B cell (primary cell): ENCODE measurements at regions not wholly inside any gene's neighbourhood (a gene's known extent, or its start where the extent isn't known, plus 50 kb on each side); places are given as distances from the start of the nearest gene placed in this dataset.

Source experiments
- ATAC-seq: fragments of 200-7000 bp; cut with Tn5 transposase; one replicate; pipeline ENCODE4 v1.10.0; 2021; ENCODE audit warnings: low read depth, mild to moderate bottlenecking, moderate number of reproducible peaks, moderate library complexity
- CTCF ChIA-PET: fragments of 350-600 bp; sonication (Branson Sonifier 250); formaldehyde crosslinking; loops from one replicate; lab custom pipeline; 2021; ENCODE audit warnings: antibody characterized with exemption, inconsistent platforms; lab: Charles Lee
- POLR2A ChIA-PET: fragments of 350-600 bp; sonication (Branson Sonifier 250); formaldehyde crosslinking; loops from one replicate; lab custom pipeline; 2021; ENCODE audit warnings: antibody characterized with exemption; lab: Charles Lee
- DNase-seq: peaks from one replicate; pipeline ENCODE4 v3.0.0; 2013
- H2AFZ ChIP-seq: 2 replicates; pipeline ENCODE4 v1.6.1; 2012; ENCODE audit warnings: mild to moderate bottlenecking, low read depth, low read length; ENCODE audit not compliant: insufficient read depth, poor library complexity, severe bottlenecking
- H3K27ac ChIP-seq, 2 donors: 1 replicate in 1 of 2; 2 replicates in 1 of 2; pipeline ENCODE4 v1.5.1; 2012 to 2013; ENCODE audit warnings: low read length in 2 of 2, mild to moderate bottlenecking in 2 of 2, moderate library complexity in 1 of 2
- H3K27me3 ChIP-seq, 4 experiments: fragments of 200-600 bp in 1 of 4; sonication (generic) in 1 of 4; replicated peaks in 1 of 4; 1 replicate in 2 of 4; 2 replicates in 2 of 4; pipeline versions ENCODE4 v1.6.1 to v1.7.0; 2013 to 2016; ENCODE audit warnings: low read length in 3 of 4, mild to moderate bottlenecking in 2 of 4, mixed read lengths in 1 of 4, moderate library complexity in 1 of 4; ENCODE audit not compliant: insufficient read depth in 4 of 4, control insufficient read depth in 3 of 4; ENCODE audit errors: control extremely low read depth in 1 of 4
- H3K36me3 ChIP-seq, 2 experiments: replicated peaks in 1 of 2; 1 replicate in 1 of 2; 2 replicates in 1 of 2; pipeline versions ENCODE4 v1.6.1 to v1.7.1; 2013; ENCODE audit warnings: low read length in 1 of 2; ENCODE audit not compliant: insufficient read depth in 2 of 2, control insufficient read depth in 1 of 2; ENCODE audit errors: control extremely low read depth in 1 of 2, extremely low read depth in 1 of 2
- H3K4me1 ChIP-seq, 2 donors: fragments of 200-600 bp in 1 of 2; sonication (generic) in 1 of 2; 1 replicate in 1 of 2; 2 replicates in 1 of 2; pipeline versions ENCODE4 v1.5.1 to v1.6.1; 2013 to 2017; ENCODE audit warnings: low read length in 2 of 2; ENCODE audit not compliant: control insufficient read depth in 2 of 2, insufficient read depth in 2 of 2
- H3K4me2 ChIP-seq: replicated peaks from 2 replicates; pipeline ENCODE3; 2012; ENCODE audit warnings: mild to moderate bottlenecking, low read depth, low read length; ENCODE audit not compliant: poor library complexity, severe bottlenecking
- H3K4me3 ChIP-seq, 5 experiments: fragments of 200-600 bp in 1 of 5; sonication (generic) in 1 of 5; 1 replicate in 3 of 5; 2 replicates in 2 of 5; pipeline versions ENCODE4 v1.5.1 to v1.7.0; 2011 to 2016; ENCODE audit warnings: low read length in 4 of 5, mild to moderate bottlenecking in 4 of 5, low read depth in 2 of 5, control low read depth in 1 of 5, moderate library complexity in 1 of 5; ENCODE audit not compliant: insufficient read depth in 1 of 5; ENCODE audit errors: control extremely low read depth in 1 of 5, extremely low read depth in 1 of 5
- H3K79me2 ChIP-seq: fragments of 200-600 bp; sonication (generic); one replicate; pipeline ENCODE4 v1.6.0; 2016; ENCODE audit warnings: low read length; ENCODE audit not compliant: control insufficient read depth, insufficient read depth
- H3K9ac ChIP-seq: fragments of 200-600 bp; sonication (generic); 2 replicates; pipeline ENCODE4 v1.6.1; 2017; ENCODE audit warnings: mild to moderate bottlenecking, low read length, moderate library complexity
- H3K9me3 ChIP-seq, 3 donors: one replicate each; pipeline versions ENCODE4 v1.6.1 to v1.7.1; 2013; ENCODE audit warnings: low read length in 2 of 3; ENCODE audit not compliant: control insufficient read depth in 2 of 3, insufficient read depth in 1 of 3; ENCODE audit errors: control extremely low read depth in 1 of 3
- H4K20me1 ChIP-seq: 2 replicates; pipeline ENCODE4 v1.6.0; 2012; ENCODE audit warnings: mild to moderate bottlenecking, low read length; ENCODE audit not compliant: insufficient read depth, control insufficient read depth, poor library complexity, severe bottlenecking
- H3K27ac Mint-ChIP-seq: one replicate; pipeline ENCODE4 v1.8.0; 2021; ENCODE audit warnings: mixed read lengths
- H3K27me3 Mint-ChIP-seq: one replicate; pipeline ENCODE4 v1.8.0; 2021; ENCODE audit warnings: mixed read lengths
- H3K4me1 Mint-ChIP-seq: one replicate; pipeline ENCODE4 v1.8.0; 2021; ENCODE audit warnings: mixed read lengths
- H3K4me3 Mint-ChIP-seq: one replicate; pipeline ENCODE4 v1.8.0; 2021; ENCODE audit warnings: mixed read lengths
- H3K9me3 Mint-ChIP-seq: one replicate; pipeline ENCODE4 v1.8.0; 2022; ENCODE audit warnings: mixed read lengths; ENCODE audit not compliant: insufficient read depth
- CTCF ChIP-seq: fragments of 200-600 bp; IDR thresholded peaks from one replicate; pipeline ENCODE4 v1.8.0; 2022; ENCODE audit warnings: antibody characterized with exemption, mild to moderate bottlenecking
- EZH2 ChIP-seq: IDR thresholded peaks from 2 replicates; pipeline ENCODE4 v1.6.1; 2012; ENCODE audit warnings: borderline replicate concordance, low read depth, mild to moderate bottlenecking, moderate library complexity, low read length; ENCODE audit not compliant: insufficient read depth, poor library complexity, severe bottlenecking
- WGBS: methylation state at CpG from one replicate; pipeline ENCODE4 v1.1.5; 2013; ENCODE audit warnings: missing lambda C conversion rate; ENCODE audit not compliant: insufficient coverage; 5-methylcytosine and 5-hydroxymethylcytosine counted together
- intact Hi-C: fragments of 100-400 bp; cut with micrococcal nuclease; formaldehyde crosslinking; loops from one replicate; pipeline ENCODE4 v1.10.0; 2022

- TF ChIP-seq EZH2 = no peak
- TF ChIP-seq CTCF = no peak
- no peak for ATAC-seq
- Histone ChIP-seq H3K9me3 (peaks cover 0 to 3% (median 0%) of the 10 kb centered on the region in 3 donors), H3K36me3 (no peaks in the 10 kb centered on the region), H3K27ac (no peak overlapping the region), H3K27me3 (no peaks in the 10 kb centered on the region), H2AFZ (no peak overlapping the region), H3K4me3 (no peak overlapping the region), H3K4me1 (no peaks in the 10 kb centered on the region), H4K20me1 (no peaks in the 10 kb centered on the region), H3K4me2 (no peak overlapping the region), H3K79me2 (no peaks in the 10 kb centered on the region), H3K9ac (no peak overlapping the region)
- intact Hi-C loops = no loop called here
- Mint-ChIP-seq H3K27ac (no peak overlapping the region), H3K9me3 (peaks cover 2% of the 10 kb centered on the region), H3K4me3 (no peak overlapping the region), H3K27me3 (no peaks in the 10 kb centered on the region), H3K4me1 (peaks cover 2% of the 10 kb centered on the region)
- WGBS = 100% methylated on average over 2 of the region's 3 CpGs
- ChIA-PET POLR2A (no interaction called here), CTCF (interaction anchor here (1.0 to 1.3 kb wide), 3 partner anchors 16 to 19 kb away, joined by 3 to 4 read pairs (median 3); no protein-coding TSS in a partner anchor)
- DNase-seq = no peak
Observed at GRCh38 chr12:90085494-90086274, 377.0 kb upstream of the ATP2B1 start.

GRCh38 chr12:90084018-90084417 lies 375.4 kb upstream of the ATP2B1 start:
- peaks cover 2% of the 10 kb centered on the region for H3K4me1 Mint-ChIP-seq
- Histone ChIP-seq H3K4me2 (no peak overlapping the region), H3K4me1 (no peaks in the 10 kb centered on the region), H3K9ac (no peak overlapping the region), H3K79me2 (no peaks in the 10 kb centered on the region), H4K20me1 (no peaks in the 10 kb centered on the region), H3K27ac (no peak overlapping the region), H3K4me3 (no peak overlapping the region), H3K27me3 (no peaks in the 10 kb centered on the region), H3K9me3 (no peaks in the 10 kb centered on the region), H3K36me3 (no peaks in the 10 kb centered on the region), H2AFZ (no peak overlapping the region)
- no peaks in the 10 kb centered on the region for H3K27me3 Mint-ChIP-seq
- DNase-seq = no peak
- TF ChIP-seq EZH2 (no peak), CTCF (no peak)
- H3K4me3 Mint-ChIP-seq = no peak overlapping the region
- intact Hi-C loops = no loop called here
- ChIA-PET CTCF (no interaction called here), POLR2A (no interaction called here)
- H3K27ac Mint-ChIP-seq = no peak overlapping the region
- no CpG with 5 or more reads among the region's 2 CpGs for WGBS
- no peak for ATAC-seq
- H3K9me3 Mint-ChIP-seq = no peaks in the 10 kb centered on the region
